NK-92 treated with Interleukin-12 subunit alpha and Interleukin-12 subunit beta, amount 100 ng/mL, for 24 hours (cell line): ENCODE measurements at regions not wholly inside any gene's neighbourhood (a gene's known extent, or its start where the extent isn't known, plus 50 kb on each side); places are given as distances from the start of the nearest gene placed in this dataset.

Source experiments
- DNase-seq: peaks from one replicate; lab custom pipeline; 2025; lab: John Stamatoyannopoulos, UW

- no peak for DNase-seq
Measured at GRCh38 chr5:141747152-141748141, 65.4 kb upstream of the ARAP3 start.

DNA sequence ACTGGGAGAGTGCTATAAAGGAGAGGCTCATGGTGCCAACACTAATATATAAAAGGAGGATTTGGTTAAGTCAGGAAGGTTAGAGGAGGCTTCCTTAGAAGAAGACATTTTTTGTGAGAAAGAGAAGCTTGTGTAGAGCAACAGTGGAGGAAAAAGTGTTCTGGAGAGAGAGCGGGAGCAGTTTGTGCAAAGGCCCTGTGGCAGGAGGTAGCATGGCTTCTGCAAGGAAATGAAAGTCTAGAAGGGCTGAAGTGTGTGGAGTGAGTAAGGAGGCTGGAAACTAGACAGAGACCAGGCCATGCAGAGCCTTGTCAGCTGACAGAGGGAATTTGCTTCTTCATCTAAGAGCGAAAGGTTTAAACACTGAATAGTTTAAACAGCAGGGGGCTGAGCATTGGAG is 64.4 kb upstream of the ARAP3 start:
- DNase-seq, result no peak

- no peak for DNase-seq
Measured at GRCh38 chr5:141745390-141745789, 63.4 kb upstream of the ARAP3 start.

DNA sequence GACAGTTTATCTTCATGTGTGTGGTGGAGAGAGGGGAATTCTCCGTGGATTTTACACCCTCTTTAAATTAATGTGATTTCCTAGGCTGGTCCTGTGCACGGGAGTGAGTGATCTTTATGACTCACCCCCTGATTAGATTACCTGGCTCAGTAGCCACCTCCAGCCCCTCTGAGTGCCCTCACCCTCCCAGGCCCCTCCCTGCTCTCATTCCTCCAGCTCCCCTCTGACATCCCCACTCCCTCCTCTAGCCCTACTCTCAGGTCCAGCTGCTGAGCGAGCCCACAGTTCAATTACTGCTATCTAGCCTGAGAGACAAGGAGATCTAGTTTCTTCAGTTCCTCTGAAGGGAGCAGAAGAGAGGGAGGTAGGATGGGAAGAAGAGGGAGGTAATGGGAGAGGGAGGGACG is 61.8 kb upstream of the ARAP3 start:
- no peak for DNase-seq

GRCh38 chr5:141742866-141743851 is 61.1 kb upstream of the ARAP3 start:
- no peak for DNase-seq

DNA sequence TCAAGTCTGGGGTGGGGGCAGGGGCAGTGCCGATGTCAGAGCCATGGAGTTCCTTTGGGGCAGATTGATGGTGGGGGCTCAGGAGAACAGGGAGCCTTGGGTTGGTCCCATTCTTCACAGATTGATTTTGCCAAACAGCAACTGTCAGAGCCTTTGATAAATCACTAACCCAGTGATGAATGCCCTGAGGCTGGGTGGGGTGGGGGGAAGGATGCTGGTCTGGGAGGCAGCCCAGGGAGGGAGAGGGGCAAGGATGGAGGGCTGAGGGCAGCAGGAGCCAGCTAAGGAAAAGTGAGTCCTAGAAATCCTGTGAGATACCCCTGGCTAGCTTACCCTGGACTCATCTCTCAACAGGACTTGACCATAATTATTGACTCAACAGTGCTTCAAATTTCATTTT is 60.1 kb upstream of the ARAP3 start:
- no peak for DNase-seq

DNA sequence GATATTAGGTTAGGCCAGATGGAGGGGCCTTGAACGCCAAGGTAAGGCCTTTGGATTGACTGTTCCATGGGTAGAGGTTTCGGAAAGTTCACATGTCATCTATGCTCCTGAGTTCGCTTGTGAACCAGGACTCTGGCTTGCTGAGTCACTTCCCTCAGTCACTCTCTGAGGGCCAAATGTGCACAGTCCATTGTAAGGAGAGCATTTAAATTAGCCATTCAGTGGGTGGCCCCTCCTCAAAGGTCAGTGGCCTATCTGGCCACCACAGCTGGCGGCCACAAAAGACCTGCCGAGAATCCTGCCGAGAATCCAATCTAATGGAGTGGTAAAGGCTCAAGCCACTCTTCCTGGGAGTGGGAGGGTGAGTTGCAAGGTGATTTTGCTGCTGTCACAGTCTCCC is 58.9 kb upstream of the ARAP3 start:
- DNase-seq, result no peak

GRCh38 chr5:141737535-141737934 is 55.5 kb upstream of the ARAP3 start:
- no peak for DNase-seq

DNA sequence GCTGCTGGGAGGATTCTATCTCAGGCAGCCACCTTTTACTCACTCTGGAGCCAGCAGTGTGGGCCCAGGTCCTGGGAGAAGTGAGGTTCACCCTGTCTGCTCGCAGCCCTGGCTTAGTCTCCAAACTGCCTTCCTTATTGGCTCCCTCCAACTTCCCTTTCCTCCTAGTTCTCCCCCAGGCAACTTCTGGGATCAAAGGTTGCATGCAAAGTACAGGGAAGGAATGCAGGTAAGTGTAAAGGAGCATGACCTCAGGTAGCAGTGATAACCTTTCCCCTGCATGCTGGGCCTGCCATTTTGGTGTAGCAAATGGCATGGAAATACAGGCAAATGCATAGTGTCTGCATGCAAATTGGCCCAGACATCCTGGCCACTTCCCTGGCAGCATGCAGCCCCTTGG is 53.8 kb upstream of the ARAP3 start:
- DNase-seq, result no peak

DNA sequence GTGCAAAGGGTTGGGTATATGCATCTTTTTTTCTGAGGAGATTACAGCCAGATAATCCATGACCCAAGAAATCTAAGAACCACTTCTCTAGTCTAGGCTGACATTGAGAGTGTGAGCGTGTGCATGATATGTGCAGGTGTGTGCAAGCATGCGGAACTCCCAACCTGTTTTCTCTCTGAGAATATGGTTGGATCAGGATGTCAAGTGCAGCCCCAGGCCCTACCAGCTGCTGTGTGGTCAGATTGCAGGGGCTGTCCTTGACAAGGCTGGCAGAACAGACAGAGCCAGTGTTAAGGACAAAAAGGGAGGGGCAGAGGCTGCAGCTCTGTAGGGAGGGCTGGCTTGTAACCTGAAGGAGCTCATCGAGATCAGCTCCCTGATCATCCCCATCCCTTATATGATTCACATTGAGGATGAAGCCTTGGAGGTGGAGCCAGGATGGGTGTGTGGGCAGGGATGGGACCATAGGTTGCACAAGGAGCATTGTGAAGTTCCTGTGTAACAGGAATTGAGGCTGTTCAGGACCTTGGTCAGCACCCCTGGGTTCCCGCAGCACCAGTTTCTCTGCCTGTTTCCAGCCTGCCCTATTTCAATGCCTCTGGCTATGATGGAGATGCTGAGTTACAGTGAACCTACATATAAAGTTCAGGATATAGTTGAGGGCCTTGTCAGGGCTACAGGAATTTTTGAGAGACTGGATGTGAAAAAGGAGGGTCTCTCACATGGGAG is 52.6 kb upstream of the ARAP3 start:
- no peak for DNase-seq

DNA sequence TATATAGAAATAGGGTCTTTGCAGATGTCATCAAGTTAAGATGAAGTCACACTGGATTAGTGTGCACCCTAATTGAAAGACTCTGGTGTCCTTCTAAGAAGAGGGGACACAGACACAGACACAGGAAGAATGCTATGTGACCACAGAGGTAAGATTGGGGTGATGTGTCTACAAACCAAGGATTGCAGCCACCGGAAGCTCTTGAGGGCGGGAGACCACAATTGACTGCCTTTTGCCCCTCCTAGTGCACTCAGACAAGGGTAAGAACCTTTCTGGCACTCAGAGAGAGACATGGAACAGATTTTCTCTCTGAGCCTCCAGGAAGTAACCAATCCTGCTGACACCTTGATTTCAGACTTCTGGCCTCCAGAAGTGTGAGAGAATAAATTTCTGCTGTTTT is 51.2 kb upstream of the ARAP3 start:
- peak; percentile 33 for DNase-seq

GRCh38 chr5:141732417-141732816 is 50.4 kb upstream of the ARAP3 start:
- no peak for DNase-seq
